Loucy (cell line): ENCODE measurements at regions not wholly inside any gene's neighbourhood (a gene's known extent, or its start where the extent isn't known, plus 50 kb on each side); places are given as distances from the start of the nearest gene placed in this dataset.

Experiments used
- CTCF ChIP-seq: fragments of 200-600 bp; sonication (generic); conservative IDR thresholded peaks from 2 replicates; pipeline ENCODE4 v1.5.1; 2014; ENCODE audit warnings: mild to moderate bottlenecking, antibody characterized with exemption, low read length
- EZH2phosphoT487 ChIP-seq: fragments of 200-600 bp; IDR thresholded peaks from 2 replicates; pipeline ENCODE4 v1.6.1; 2018; ENCODE audit warnings: antibody characterized with exemption, mild to moderate bottlenecking, moderate library complexity, borderline replicate concordance

GRCh38 chr3:115244350-115244749, 97.3 kb upstream of the ZBTB20 start:
- TF ChIP-seq CTCF: no peak
- no peak for TF ChIP-seq EZH2phosphoT487
